ENCODE measurements at regions not wholly inside any gene's neighbourhood (a gene's known extent, or its start where the extent isn't known, plus 50 kb on each side); places are given as distances from the start of the nearest gene placed in this dataset.

DNA sequence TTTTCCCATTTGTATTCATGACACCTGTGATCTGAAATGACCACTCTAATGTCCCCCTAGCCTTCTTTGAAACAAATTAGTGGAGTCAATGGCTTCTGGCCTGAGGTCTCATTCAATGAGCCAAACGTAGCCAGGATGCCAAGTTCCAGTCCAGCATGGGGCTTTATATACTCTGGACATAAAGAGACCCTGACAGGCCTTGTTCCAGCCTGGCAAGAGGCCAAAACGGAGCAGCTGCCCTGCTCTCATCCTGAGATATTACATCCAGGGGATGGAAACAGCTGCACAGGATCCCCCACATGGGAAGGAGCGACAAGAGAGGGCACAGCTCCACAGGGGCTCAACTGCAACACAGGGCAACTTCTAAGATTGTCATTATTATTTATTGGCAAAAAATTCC is 437.8 kb downstream of the CDH26 start:
- no peak for DNase-seq

DNA sequence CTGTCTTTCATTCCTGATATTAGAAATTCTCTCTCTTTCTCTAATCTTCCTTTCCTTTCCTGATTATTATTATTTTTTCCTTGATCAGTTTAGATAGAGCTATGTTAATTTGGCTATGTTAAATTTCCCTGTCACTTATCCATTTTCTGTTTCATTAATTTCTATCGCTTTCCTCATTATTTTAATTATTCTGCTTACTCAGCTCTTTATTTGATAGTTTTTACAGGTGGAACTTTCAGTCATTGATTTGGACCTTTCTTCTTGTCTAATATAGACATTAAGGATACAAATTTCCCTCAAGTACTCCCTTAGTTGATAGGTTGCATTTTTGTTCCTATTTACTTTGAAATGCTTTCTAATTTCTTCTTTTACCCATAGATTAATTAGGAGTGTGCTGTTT is 442.3 kb downstream of the CDH26 start:
- no peak for DNase-seq

DNA sequence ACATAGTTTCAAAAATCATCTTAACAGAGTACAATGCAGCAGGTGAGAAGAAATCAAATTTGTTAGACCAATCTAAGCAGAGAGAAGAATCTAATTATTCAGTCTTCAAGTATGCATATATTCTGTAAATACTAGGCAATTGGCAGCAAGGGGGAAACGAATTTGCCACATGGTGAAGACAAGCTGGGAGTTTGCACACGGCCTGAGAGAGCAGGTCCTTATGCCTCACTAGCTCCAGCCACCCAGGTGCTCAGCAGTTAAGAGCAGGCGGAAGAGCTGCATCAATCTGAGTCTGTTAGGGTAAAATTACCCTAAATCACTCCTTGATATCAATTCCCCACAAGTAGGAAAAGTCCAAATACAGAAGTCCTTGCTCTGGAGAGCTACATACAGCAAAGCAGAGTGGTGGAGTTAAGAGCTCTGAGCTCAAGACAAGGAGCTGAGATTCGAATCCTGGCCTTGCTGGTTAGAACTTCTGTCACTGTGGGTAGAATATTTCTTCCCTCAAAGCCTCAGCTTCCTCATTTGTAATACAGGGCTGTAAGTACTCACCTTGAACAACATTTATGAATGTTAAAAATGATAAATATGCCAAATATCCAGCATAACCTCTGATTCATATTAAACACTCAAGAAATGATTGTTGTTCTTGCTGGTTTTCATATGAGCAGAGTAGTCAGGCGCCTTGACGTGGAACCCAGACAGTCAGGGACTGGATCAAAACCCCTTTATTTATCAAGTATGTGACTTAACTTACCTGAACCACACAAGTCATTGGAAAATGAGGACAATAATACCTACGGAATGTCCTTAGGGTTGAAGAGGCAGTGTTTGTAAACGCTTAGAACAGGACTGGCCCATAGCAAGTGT is 444.2 kb downstream of the CDH26 start:
- DNase-seq = peak; percentile 35

DNA sequence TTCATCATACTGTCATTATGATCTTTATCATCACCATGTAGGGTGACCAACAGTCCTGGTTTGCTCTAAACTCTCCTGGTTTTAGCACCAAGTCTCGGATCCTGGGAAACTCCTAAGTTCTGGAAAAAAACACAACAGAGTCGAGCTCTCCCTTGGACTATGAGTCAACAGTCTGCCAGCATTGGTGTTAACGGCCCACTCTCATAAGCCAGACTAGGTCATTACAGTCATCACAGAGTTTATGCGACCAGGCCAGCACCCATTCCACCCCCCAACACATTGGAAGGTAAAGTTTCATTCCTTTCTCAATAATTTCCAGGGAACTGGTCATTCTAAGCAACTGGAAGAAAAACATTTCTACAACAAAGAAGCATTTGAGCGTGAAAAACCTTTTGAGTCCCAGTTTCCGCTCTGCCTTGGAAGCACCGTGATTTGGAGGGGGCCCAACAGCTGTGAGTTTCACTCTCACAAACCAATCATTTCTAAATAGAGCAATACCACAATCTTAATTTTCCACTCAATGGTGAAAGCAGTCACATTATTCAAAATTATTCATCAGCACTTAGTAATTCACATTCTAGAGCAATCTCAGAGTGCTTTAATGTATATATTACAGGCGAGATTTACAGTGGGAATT is 445.0 kb downstream of the CDH26 start:
- DNase-seq = peak; percentile 54

DNA sequence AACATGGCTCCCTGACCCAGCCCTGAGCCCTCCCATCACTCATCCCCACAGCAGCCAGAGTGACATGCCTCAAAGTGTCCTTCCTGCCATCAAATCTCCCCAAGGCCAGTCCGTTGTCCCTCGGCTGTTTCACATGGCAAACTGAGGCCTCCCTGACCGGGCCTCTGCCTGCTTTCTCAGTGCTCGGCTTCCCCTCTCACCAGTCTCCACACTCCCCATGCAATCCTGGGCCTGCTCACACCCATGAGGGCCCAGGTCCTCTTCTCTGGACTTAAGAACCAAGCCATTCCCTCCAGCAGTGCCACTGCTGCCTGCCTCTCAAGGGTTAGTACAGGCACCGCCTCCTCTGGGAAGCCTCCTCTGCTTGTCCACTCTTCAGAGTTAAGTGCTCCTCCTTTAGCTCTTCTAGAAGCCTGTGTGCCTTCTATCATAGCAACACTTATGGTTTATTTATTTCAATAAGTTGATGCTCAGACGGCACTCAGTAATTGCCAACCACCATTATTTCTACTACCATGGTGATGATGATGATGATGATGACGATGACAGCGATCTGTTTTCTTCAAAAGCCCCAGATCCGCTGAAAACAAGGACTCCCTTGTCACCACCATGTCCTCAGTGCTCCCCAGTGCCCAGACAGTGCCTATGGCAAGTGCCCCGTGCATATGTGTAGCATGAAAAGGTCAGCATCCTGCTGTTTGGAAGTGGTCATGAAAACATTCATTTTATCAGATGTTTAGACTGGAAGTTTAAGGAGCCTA is 449.0 kb downstream of the CDH26 start:
- no peak for DNase-seq

DNA sequence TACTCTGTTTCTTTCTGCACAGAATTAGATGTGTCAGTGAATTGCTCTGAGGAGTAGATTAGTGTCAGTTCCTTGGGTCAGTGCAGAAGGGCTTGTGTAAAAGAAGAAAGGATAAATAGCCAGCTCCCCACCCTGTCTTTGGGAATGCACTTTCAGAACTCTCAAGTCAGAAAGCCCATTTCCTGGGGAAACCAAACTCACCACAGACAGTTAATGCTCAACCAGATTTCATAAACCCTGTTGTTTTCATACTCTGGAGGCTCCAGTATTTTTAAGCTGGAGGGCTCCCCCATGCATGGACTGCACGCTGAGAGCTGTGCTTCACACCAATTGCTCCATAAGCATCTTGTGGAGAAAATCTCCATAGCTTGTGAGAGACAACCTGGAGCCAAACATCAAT is 449.7 kb downstream of the CDH26 start:
- DNase-seq = no peak

DNA sequence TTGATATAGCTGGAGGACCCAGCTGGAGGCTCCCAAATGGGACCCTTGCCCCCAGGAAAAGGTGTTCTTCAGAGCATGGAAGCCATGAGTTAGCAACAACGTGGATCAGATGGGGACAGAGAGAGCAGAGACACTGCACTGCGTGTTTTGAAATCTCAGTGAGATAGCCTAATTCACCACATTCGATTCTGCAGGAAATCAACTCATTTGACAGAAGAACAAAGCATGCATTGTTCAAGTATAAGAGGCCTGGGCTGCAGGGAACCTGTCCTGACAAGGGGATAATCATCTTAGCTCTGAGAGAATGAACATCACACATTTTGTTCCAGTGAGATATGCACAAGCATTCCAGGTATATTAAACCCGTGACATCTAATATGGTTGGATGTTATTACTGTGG is 450.2 kb downstream of the CDH26 start:
- no peak for DNase-seq

DNA sequence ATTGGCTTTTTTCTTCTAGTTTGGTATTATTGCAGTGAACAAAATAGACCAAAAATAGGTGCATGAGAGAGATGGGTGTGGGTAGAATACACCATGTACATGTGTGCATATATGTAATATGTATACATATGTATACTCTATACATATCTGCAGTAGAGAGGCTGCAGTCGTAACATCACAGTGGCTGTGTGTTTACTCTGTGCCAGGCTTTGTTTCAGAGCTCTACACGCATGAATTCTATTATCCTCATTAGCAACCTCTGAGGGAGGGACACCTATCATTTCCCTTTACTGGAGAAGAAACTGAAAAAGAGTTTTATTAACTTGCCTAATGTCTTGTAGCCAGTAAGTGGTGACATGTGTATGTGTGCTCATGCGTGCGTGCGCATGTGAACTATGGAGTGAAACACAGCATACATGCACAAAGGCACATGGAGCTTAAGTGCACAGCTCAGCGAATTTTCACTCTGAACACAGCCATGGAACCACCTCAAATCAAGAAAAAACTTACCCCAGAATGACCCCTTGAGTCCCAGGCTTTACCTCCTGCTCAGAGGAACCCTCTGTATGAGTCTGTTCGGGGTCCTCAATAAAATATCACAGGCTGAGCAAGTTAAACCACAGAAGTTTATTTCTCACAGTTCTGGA is 452.5 kb downstream of the CDH26 start:
- DNase-seq = no peak

DNA sequence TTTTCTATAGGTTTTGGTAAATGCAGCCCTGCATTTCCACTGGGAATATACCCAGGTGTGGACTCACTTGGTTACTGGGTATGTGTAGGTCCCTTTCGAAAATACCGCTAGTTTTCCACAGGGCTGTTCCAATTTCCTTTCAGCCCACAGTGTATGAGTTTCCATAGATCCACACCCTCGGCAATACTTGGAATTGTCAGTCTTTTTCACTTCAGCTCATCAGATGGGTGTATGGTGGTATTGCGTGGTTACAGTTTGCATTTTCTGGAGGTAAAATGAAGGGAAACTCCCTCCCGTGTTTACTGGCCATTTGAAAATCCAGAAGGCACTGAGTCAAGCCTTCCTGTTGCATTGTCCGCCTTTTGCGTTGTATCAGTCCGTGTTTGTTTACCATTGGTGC is 453.6 kb downstream of the CDH26 start:
- DNase-seq = no peak

DNA sequence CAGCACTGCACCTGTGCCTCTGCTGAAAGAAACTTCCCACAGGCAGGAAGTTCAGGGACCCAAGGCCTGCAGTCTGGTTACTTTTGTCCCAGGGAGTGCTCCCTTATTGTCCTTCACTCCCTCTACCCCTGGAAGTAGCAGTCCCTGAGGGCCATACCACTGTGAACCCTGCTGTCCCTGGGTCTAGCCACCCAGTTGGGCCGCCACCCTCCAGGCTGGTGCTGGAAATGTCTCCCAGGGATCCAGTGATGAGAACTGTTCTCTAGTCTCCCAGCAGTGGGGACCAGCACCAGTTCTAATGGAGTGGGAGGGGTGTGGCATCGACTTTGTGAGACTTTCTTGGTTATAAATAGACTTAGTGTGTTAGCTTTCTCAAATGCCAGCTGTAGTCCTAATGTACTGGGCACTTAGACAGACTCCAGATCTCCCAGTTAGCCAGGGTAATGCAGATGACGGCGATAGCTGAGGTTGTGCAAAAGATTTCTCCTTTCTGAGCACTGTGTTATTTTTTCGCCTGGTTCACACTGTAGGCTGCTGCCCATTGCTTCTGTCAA is 462.5 kb downstream of the CDH26 start:
- no peak for DNase-seq

DNA sequence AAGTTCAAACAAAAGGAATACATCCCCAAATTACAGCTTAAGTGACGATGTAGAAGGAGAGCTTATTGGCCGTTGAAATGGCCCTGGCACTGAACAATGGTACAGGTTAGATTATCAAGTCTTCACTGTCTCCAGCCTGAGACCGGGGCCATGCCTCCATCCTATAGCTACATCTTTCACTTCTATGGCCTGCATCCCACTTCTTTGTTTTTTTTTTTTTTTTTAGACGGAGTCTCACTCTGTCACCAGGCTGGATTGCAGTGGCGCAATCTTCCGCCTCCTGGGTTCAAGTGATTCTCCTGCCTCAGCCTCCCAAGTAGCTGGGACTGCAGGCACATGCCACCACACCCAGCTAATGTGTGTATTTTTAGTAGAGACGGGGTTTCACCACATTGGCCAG is 464.6 kb downstream of the CDH26 start:
- no peak for DNase-seq

DNA sequence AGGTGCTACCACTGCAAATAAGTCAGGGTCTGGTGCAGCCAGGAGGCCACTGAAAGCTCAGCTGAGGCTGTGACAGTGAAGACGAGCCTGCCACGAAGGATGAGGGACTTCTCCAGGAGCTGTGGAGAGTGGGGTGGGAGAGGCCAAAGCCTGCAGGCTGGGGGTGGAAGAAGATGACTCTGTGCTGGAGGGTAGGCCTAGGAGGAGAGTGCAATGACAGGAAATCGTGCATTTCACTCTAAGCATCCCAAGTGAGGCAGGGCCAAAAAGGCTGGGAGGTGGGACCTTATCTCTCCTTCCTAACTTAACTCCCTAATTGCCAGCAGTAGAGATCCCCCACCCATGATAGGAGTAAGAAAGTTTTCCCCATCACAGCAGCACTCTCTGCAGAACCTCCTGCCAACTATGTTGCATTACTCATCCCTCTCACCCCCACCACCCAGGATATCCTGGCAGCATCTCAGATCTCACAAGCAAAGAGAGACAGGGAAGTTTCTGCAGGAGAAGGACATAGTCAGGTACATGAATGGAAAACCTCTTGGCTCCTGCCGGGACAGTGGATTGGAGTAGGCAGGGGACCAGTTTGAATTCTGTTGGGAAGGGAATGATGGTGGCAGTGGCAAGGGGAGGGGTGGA is 466.2 kb downstream of the CDH26 start:
- no peak for DNase-seq

DNA sequence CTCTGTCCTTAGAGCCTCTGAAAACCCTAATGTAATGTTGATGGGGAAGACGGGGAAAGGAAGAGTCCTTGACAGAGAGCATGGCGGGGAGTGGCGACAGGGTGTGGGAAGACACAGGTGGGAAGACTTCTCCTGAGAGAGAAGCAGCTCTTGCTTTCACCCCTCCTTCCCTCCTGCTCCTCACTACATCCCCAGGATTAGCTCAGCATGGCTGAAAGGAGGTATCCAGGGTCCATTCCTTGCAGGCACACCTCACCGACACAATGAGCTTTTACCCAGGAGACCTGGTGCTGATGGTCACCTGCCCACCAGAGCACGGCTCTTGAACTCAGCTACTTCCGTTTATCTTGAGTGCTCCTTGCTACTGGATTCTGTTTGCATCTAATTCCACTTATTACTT is 469.3 kb downstream of the CDH26 start:
- DNase-seq = no peak

DNA sequence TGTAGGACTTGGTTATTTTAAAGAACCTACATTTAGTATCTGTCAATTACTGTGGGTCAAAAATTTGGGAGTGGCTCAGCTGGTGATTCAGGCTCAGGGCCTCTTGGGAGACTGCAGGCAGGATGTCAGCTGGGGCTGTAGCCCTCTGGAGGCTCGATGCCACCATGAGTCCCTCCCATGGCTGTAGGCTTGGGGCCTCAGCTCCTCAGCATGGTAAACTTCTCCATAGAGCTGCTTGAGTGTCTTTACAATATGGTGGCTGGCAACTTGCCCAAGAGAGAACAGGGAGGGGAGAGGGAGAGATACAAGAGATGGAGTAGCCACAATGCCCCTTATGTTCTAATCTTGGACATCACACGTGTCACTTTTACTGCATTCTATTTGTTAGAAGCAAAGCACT is 470.4 kb downstream of the CDH26 start:
- DNase-seq = no peak

DNA sequence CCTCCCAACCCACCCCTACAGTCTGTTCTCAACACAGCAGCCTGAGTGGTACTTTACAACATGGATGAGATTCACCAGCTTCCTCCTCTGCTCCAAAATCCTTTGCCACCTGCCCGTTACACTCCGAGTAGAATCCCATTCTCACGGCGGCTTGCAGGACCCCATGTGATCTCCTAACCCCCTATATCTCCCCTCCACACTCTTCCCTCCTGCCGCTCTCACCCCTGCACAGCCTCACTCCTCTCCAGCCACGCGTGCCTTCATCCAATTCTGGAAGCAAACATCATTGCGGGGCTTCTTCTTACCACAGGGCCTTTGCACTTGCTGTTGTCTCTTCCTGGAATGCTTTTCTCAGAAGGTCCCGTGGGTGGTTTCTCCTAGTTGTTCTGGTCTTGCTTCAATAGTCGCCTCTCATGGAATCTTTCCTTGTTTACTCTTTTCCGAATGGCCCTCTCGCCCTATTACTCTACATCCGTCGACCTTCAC is 472.3 kb downstream of the CDH26 start:
- DNase-seq = no peak

DNA sequence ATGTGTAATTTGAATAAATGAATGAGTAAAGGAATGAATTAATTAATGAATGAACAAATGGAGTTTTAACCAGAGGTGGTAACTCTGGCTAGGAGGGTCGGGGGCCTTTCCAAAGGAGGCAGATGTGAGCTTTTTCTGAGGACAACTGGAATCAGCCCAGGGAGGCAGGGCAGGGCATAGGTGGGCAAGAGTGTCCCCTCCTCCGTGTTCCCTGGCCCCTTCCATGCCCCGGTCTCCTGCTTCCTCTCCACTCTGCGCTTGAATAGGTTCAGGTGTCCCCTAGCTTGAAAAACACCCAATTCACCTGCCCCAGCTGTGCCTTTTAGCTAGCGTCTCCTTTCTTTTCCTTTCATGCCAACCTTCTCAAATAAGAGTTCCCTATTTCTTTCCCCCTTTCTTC is 473.1 kb downstream of the CDH26 start:
- DNase-seq = no peak

DNA sequence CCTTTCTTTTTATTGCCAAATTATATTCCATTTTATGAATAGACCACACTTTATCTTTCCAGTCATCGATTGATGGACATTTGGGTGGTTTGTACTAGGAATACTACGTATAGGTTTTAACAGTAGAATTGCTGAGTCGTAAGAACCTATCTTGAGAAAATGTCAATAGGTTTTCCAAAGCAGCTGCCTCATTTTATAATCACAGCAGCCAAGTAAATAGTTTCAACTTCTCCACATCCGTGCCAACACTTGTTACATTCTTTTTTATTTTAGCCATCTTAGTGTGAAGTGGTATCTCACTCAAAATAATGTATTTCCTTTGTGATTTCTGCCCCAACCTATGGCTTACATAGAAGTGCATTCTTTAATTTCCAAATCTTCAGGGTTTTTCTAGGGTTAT is 479.2 kb downstream of the CDH26 start:
- DNase-seq = no peak

DNA sequence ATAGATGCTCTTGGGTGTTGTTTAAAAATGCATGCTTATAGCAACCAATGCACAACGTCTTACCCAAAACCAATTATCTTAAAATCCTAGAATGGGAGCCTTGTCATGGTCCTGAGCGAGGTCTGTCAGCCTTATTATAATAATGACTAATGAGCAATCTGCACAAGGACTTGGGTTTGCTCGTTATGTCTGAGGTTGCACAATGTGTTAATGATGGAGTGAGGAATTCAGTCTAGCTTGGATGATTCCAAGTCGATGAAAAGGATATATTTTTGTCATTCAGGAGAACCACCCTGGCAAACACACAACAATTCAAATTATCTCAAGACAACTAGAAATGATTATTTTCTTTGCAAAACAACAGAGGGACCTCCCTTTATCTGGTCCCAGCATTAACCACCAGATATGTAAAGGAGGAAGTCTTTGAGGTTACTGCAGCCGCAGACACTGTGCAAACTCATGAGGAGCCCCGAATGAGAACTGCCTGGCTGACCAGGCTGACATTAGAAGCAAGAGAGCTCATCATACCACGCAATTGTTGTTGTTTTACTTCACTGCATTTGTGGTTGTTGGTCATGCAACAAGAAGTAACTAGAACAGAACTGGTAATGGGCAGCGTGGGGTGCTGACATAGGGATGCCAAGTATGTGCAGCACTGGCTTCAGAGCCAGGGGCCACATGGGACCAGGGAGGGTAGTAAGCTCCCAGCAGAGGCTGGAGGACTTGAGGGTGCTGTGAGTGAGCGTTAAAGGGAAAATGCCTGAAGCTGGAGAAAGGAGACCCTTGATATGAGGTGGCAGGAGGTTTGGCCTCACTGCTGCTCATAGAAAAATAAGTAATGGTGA is 488.3 kb downstream of the CDH26 start:
- peak; percentile 6 for DNase-seq

DNA sequence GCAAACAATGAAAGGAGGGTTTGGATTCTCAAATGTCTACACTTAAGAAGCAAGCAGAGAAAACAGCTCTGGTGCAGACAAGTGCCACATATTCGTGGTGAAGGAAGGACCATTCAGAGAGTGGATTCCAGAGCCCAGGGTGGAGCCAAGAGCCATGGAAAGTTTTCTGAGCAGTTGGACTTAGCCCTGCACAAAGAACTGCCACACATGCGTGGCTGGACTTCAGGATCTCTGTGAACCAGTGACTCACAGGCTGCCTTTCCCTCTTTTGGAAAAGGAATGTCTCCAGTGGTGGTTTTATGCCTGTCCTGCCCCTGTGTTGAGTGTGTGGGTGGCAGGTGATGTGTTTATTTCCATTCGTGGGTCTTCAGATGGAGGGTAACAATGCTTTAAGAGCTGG is 489.5 kb downstream of the CDH26 start:
- DNase-seq = no peak

DNA sequence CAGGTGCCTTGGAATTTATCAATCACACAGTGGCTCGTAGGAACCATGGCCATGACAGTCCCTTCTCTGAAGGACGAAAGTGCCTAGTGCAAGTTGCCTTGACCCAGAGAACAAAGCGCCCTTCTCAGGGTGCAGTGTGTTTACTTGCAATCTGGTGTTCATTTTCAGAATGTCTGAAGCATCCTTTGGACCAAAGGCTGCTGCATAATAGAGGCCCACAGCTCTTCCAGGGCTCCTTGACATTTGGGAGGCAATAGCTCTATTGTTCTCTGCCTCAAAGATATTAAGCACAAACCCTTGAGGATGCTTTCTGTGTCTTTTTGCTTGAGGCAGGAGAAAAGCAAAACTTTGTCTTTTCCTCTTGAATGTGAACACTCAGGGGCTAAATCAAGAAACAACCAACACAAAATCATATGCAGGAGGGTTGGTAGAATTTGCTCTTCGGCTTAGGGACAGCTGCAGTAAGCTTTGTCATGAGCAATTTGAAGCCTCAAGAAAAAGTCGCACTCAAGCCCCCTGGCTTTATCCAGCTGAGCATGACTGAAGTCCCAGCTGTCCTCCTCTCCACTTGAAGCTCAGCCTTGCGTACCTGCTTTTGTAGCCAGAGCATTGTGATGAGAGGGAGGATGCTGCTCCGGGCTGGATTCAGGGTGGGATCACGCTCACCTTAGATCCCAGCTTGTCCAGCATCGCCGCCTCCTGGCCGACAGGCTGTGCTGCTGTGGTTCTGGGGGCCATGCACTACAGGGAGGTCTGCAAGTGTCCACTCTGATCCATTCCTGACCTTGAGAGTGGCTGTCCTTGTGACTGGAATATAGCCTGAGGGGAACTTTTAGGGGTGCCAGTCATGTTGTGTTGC is 495.4 kb downstream of the CDH26 start:
- no peak for DNase-seq

All from activated CD4-positive, alpha-beta T cell treated with anti-CD3 and anti-CD28 coated beads, Interleukin-2, amount 50 U/mL, for 16 hours (primary cell).